ENCODE measurements at regions not wholly inside any gene's neighbourhood (a gene's known extent, or its start where the extent isn't known, plus 50 kb on each side); places are given as distances from the start of the nearest gene placed in this dataset.

GRCh38 chr13:22141716-22142115, 470.8 kb downstream of the FGF9 start:
- DNase-seq (ENCODE audit: low read depth, low spot score) (no peak), FAIRE-seq (no peak)
- Histone ChIP-seq H3K9me1 (replicated peaks; ENCODE audit: control insufficient read depth, extremely low read depth, insufficient read depth, low read length) (no peaks in the 10 kb centered on the region), H4K20me1 (replicated peaks; ENCODE audit: control insufficient read depth, extremely low read depth, insufficient read depth, low read length) (no peaks in the 10 kb centered on the region), H3K9ac (replicated peaks; ENCODE audit: extremely low read depth, insufficient read depth, low read length) (no peak overlapping the region), H3K4me2 (ENCODE audit: insufficient read depth, low read length) (no peak overlapping the region), H3K27me3 (ENCODE audit: control insufficient read depth in 2 of 2, insufficient read depth in 2 of 2, low read length in 2 of 2) (no peaks in the 10 kb centered on the region), H3K36me3 (ENCODE audit: control insufficient read depth in 2 of 2, extremely low read depth in 1 of 2, insufficient read depth in 2 of 2, low read length in 2 of 2) (no peaks in the 10 kb centered on the region), H2AFZ (ENCODE audit: low read depth, low read length) (no peak overlapping the region), H3K9me3 (replicated peaks; ENCODE audit: control insufficient read depth, insufficient read depth, low read length) (no peaks in the 10 kb centered on the region), H3K27ac (ENCODE audit: insufficient read depth, low read depth, low read length) (no peak overlapping the region), H3K4me1 (ENCODE audit: control insufficient read depth, extremely low read depth, insufficient read depth, low read length) (no peaks in the 10 kb centered on the region), H3K4me3 (replicated peaks in 1 of 3; ENCODE audit: insufficient read depth in 1 of 3, low read depth in 1 of 3, low read length in 3 of 3) (no peak overlapping the region), H3K79me2 (ENCODE audit: control insufficient read depth, insufficient read depth, low read length) (no peaks in the 10 kb centered on the region)
- intact Hi-C loops (cut with micrococcal nuclease) (no loop called here), dilution Hi-C loops (cut with MboI; ENCODE audit: extremely low pct_ligation_motif_present, low sequenced_read_pairs) (no loop called here)
- no TSS peak for BruUV-seq (replicated peaks)
- no peak for TF ChIP-seq MYC (IDR thresholded peaks at IDR 0.05; ENCODE audit: low read depth, low read length)
- TF ChIP-seq EZH2 (IDR thresholded peaks at IDR 0.05; ENCODE audit: borderline replicate concordance, low read depth, low read length, severe bottlenecking) = no peak
- TF ChIP-seq, protein P1, sequence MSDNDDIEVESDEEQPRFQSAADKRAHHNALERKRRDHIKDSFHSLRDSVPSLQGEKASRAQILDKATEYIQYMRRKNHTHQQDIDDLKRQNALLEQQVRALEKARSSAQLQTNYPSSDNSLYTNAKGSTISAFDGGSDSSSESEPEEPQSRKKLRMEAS (IDR thresholded peaks at IDR 0.05; ENCODE audit: insufficient read depth, insufficient read length) = no peak
- TF ChIP-seq CTCF (IDR thresholded peaks at IDR 0.05; ENCODE audit: extremely low read depth in 1 of 2, insufficient read depth in 1 of 2, low read depth in 1 of 2, low read length in 2 of 2) = no peak
- no peak for TF ChIP-seq POLR2AphosphoS5 (IDR thresholded peaks at IDR 0.05; ENCODE audit: insufficient read depth, low read depth, low read length)
- TF ChIP-seq POLR2A (IDR thresholded peaks at IDR 0.05; ENCODE audit: low read depth, low read length) = no peak
- TF ChIP-seq FOS (IDR thresholded peaks at IDR 0.05; ENCODE audit: borderline replicate concordance, insufficient read depth, low read length) = no peak
- no peak for TF ChIP-seq JUN (IDR thresholded peaks at IDR 0.05; ENCODE audit: borderline replicate concordance, insufficient read depth, insufficient read length, low read depth)
- TF ChIP-seq GATA2 (IDR thresholded peaks at IDR 0.05; ENCODE audit: insufficient read depth, insufficient read length, low read depth, low read length) = no peak
- CTCF ChIA-PET = no interaction called here
- POLR2A ChIA-PET = no interaction called here

Measured in endothelial cell of umbilical vein (primary cell).